ENCODE measurements at regions not wholly inside any gene's neighbourhood (a gene's known extent, or its start where the extent isn't known, plus 50 kb on each side); places are given as distances from the start of the nearest gene placed in this dataset.

- DNase-seq (ENCODE audit: low spot score) = no peak
Observed at GRCh38 chr5:65068410-65068809, 299.7 kb downstream of the CWC27 start.

- DNase-seq (ENCODE audit: low spot score) = no peak
Observed at GRCh38 chr5:65070026-65070425, 301.3 kb downstream of the CWC27 start.

GRCh38 chr5:65072850-65073249 is 304.1 kb downstream of the CWC27 start:
- no peak for DNase-seq (ENCODE audit: low spot score)

GRCh38 chr5:65073250-65073661 is 304.5 kb downstream of the CWC27 start:
- DNase-seq (ENCODE audit: low spot score) = peak; percentile 3

GRCh38 chr5:65075623-65076250 is 307.0 kb downstream of the CWC27 start:
- DNase-seq (ENCODE audit: low spot score) = no peak

- peak; percentile 50 for DNase-seq (ENCODE audit: low spot score)
Observed at GRCh38 chr5:65076251-65076869, 307.6 kb downstream of the CWC27 start.

- no peak for DNase-seq (ENCODE audit: low spot score)
Observed at GRCh38 chr5:65077653-65078052, 308.9 kb downstream of the CWC27 start.

- DNase-seq (ENCODE audit: low spot score) = no peak
Observed at GRCh38 chr5:65078331-65078730, 309.6 kb downstream of the CWC27 start.

GRCh38 chr5:65081071-65081470 is 312.3 kb downstream of the CWC27 start:
- DNase-seq (ENCODE audit: low spot score) = no peak

- no peak for DNase-seq (ENCODE audit: low spot score)
Observed at GRCh38 chr5:65084795-65085515, 316.2 kb downstream of the CWC27 start.

- DNase-seq (ENCODE audit: low spot score) = no peak
Observed at GRCh38 chr5:65085516-65085850, 316.8 kb downstream of the CWC27 start.

- DNase-seq (ENCODE audit: low spot score) = peak; percentile 63
Observed at GRCh38 chr5:65086234-65086890, 317.6 kb downstream of the CWC27 start.

GRCh38 chr5:65087154-65087553 is 318.4 kb downstream of the CWC27 start:
- DNase-seq (ENCODE audit: low spot score) = no peak

GRCh38 chr5:65094279-65094678 is 325.5 kb downstream of the CWC27 start:
- DNase-seq (ENCODE audit: low spot score) = no peak

GRCh38 chr5:65098393-65098792 is 329.7 kb downstream of the CWC27 start:
- DNase-seq (ENCODE audit: low spot score) = no peak

Data from kidney tubule cell (primary cell).